Stomach (tissue), 4 donors: ENCODE measurements at regions not wholly inside any gene's neighbourhood (a gene's known extent, or its start where the extent isn't known, plus 50 kb on each side); places are given as distances from the start of the nearest gene placed in this dataset.

Source experiments
- CTCF ChIP-seq, 7 experiments: fragments of 450-650 bp in 4 of 7; fragments of 200-600 bp in 3 of 7; sonication (generic) in 3 of 7; IDR thresholded peaks; one replicate each; pipeline ENCODE4 v1.5.1; 2016 to 2019; ENCODE audit warnings: antibody characterized with exemption in 7 of 7, control low read depth in 2 of 7, mild to moderate bottlenecking in 1 of 7
- POLR2A ChIP-seq, 4 donors: fragments of 450-650 bp; IDR thresholded peaks; one replicate each; pipeline ENCODE4 v1.6.1; 2016; ENCODE audit warnings: antibody characterized with exemption in 4 of 4, control low read depth in 2 of 4, mild to moderate bottlenecking in 1 of 4, moderate library complexity in 1 of 4
- POLR2AphosphoS5 ChIP-seq, 3 donors: sonication (generic); formaldehyde crosslinking; IDR thresholded peaks; one replicate each; pipeline ENCODE4 v1.6.1; 2016; ENCODE audit warnings: antibody characterized with exemption in 3 of 3

GRCh38 chr3:18766974-18767373 is 341.8 kb upstream of the SATB1 start:
- TF ChIP-seq CTCF (IDR thresholded peaks at IDR 0.05), result no peak
- TF ChIP-seq POLR2AphosphoS5 (IDR thresholded peaks at IDR 0.05), result no peak
- no peak for TF ChIP-seq POLR2A (IDR thresholded peaks at IDR 0.05)
